BJ (cell line): ENCODE measurements at regions not wholly inside any gene's neighbourhood (a gene's known extent, or its start where the extent isn't known, plus 50 kb on each side); places are given as distances from the start of the nearest gene placed in this dataset.

Source experiments
- CTCF ChIA-PET: fragments of 350-600 bp; formaldehyde crosslinking; extraction: SDS; loops from one replicate; lab custom pipeline; 2021; ENCODE audit warnings: antibody characterized with exemption, inconsistent platforms; lab: Yijun Ruan, JAX
- POLR2A ChIA-PET: fragments of 300-600 bp; sonication (Branson Sonifier 250); formaldehyde crosslinking; extraction: SDS; loops from one replicate; lab custom pipeline; 2021; ENCODE audit warnings: antibody characterized with exemption; lab: Charles Lee
- DNase-seq: peaks from one replicate; pipeline ENCODE4 v3.0.0-alpha.2; 2011; ENCODE audit warnings: low read depth
- H3K27me3 ChIP-seq: 2 replicates; pipeline ENCODE4 v1.6.0; 2011; ENCODE audit warnings: low read length; ENCODE audit not compliant: control insufficient read depth, insufficient read depth
- H3K36me3 ChIP-seq: 2 replicates; pipeline ENCODE4 v1.5.1; 2011; ENCODE audit warnings: low read length; ENCODE audit not compliant: control insufficient read depth, insufficient read depth
- H3K4me3 ChIP-seq: 2 replicates; pipeline ENCODE4 v1.5.1; 2011; ENCODE audit warnings: low read depth, mild to moderate bottlenecking, control low read depth, low read length
- TF ChIP-seq, protein P1 (sequence below): IDR thresholded peaks from 2 replicates; pipeline ENCODE4 v1.5.1; 2011; ENCODE audit warnings: low read depth, mild to moderate bottlenecking, control low read depth, inconsistent platforms, low read length, moderate library complexity; ENCODE audit not compliant: insufficient read depth

GRCh38 chr21:34302521-34302920 is 61.3 kb upstream of the KCNE2 start:
- peaks cover 4% of the 10 kb centered on the region for H3K27me3 ChIP-seq
- no peaks in the 10 kb centered on the region for H3K36me3 ChIP-seq
- DNase-seq: no peak
- CTCF ChIA-PET: interaction anchor here (1.3 to 1.8 kb wide), 2 partner anchors 17 to 45 kb away, joined by 3 to 4 read pairs; no protein-coding TSS in a partner anchor
- POLR2A ChIA-PET: no interaction called here
- TF ChIP-seq, protein P1, sequence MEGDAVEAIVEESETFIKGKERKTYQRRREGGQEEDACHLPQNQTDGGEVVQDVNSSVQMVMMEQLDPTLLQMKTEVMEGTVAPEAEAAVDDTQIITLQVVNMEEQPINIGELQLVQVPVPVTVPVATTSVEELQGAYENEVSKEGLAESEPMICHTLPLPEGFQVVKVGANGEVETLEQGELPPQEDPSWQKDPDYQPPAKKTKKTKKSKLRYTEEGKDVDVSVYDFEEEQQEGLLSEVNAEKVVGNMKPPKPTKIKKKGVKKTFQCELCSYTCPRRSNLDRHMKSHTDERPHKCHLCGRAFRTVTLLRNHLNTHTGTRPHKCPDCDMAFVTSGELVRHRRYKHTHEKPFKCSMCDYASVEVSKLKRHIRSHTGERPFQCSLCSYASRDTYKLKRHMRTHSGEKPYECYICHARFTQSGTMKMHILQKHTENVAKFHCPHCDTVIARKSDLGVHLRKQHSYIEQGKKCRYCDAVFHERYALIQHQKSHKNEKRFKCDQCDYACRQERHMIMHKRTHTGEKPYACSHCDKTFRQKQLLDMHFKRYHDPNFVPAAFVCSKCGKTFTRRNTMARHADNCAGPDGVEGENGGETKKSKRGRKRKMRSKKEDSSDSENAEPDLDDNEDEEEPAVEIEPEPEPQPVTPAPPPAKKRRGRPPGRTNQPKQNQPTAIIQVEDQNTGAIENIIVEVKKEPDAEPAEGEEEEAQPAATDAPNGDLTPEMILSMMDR: no peak
- H3K4me3 ChIP-seq: no peak overlapping the region

DNA sequence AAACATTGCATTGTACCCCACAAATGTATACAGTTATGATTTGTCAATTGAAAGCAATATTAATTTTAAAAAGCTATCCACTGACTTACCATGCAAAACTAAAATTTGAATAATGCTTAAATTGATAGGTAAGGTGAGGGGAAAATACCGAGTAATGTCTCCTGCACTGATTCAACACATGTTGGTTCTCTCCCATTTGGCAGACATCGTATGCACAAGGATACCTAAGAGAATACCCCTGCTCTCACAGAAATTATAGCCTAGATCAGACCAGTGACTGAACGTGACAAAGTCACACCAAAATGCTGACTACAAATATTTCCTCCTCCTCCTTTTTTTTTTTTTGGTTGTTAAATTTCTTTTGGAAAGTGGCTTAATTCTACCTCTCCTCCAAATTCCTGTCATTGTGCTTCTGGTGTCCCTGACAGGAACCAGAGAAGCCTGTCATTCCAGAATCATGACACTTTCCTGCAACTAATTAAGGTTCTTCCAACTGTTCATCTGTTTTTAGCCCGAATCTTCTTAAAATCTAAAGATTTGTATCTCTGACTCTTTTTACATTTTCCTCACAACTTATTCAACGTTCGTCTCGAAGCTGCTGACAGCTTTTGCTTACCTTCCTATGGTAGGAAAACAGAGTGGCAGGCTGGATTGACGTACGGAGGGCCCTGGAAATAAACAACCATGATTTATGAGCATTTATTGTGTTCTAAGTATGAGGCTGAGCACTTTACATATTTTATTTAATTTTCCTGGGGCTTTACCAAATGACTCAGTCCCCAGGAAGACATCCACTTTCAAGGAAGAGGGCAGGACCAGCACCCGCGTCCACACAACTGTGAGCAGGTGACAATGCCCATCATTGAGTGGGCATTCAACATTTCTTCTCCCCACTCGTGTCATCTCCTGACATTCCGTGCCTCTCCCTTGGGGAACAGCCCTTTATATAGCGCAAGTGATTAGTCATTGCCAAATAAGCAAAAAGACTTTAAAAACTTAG is 57.9 kb upstream of the KCNE2 start:
- Histone ChIP-seq H3K36me3 (no peaks in the 10 kb centered on the region), H3K27me3 (peaks cover 1% of the 10 kb centered on the region), H3K4me3 (no peak overlapping the region)
- POLR2A ChIA-PET: no interaction called here
- TF ChIP-seq, protein P1: no peak
- CTCF ChIA-PET: no interaction called here
- DNase-seq: no peak

- POLR2A ChIA-PET: no interaction called here
- TF ChIP-seq, protein P1: no peak
- no peaks in the 10 kb centered on the region for H3K36me3 ChIP-seq
- H3K27me3 ChIP-seq: peaks cover 1% of the 10 kb centered on the region
- no peak for DNase-seq
- H3K4me3 ChIP-seq: no peak overlapping the region
- CTCF ChIA-PET: no interaction called here
Measured at GRCh38 chr21:34307991-34308532, 55.7 kb upstream of the KCNE2 start.

- TF ChIP-seq, protein P1: no peak
- H3K27me3 ChIP-seq: peaks cover 2% of the 10 kb centered on the region
- POLR2A ChIA-PET: no interaction called here
- no peak for DNase-seq
- H3K36me3 ChIP-seq: no peaks in the 10 kb centered on the region
- CTCF ChIA-PET: interaction anchor here (4.7 kb wide), 1 partner anchor 388 kb away, joined by 15 read pairs; no protein-coding TSS in a partner anchor
- H3K4me3 ChIP-seq: no peak overlapping the region
Measured at GRCh38 chr21:34311561-34312330, 52.1 kb upstream of the KCNE2 start.
